ENCODE measurements at regions not wholly inside any gene's neighbourhood (a gene's known extent, or its start where the extent isn't known, plus 50 kb on each side); places are given as distances from the start of the nearest gene placed in this dataset.

GRCh38 chr2:166592750-166593149 lies 98.7 kb upstream of the SCN7A start:
- no peak overlapping the region for H3K4me3 Mint-ChIP-seq
- H3K9me3 Mint-ChIP-seq (ENCODE audit: low read depth), result peaks cover 10% of the 10 kb centered on the region
- H3K27ac Mint-ChIP-seq, result no peak overlapping the region
- H3K4me1 Mint-ChIP-seq (ENCODE audit: low read depth), result no peaks in the 10 kb centered on the region
- no peaks in the 10 kb centered on the region for H3K27me3 Mint-ChIP-seq
- H3K36me3 Mint-ChIP-seq, result no peaks in the 10 kb centered on the region

DNA sequence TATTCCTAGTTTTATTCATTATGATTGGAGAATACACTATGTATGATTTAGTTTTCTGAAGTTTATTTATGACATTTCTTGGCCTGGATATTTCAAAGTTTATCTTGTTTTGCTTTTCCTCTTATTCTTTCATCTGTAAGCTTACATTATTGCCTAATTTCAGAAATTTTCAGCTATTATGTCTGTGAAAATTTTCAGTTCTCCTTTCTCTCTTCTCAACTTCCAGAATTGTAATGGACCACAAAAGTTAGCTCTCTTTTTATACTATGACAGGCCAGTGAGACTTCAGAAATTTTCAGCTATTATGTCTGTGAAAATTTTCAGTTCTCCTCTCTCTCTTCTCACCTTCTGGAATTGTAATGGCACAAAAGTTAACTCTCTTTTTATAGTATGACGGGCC lies 97.2 kb upstream of the SCN7A start:
- Mint-ChIP-seq H3K4me3 (no peak overlapping the region), H3K27ac (no peak overlapping the region), H3K9me3 (ENCODE audit: low read depth) (no peaks in the 10 kb centered on the region), H3K36me3 (no peaks in the 10 kb centered on the region), H3K4me1 (ENCODE audit: low read depth) (no peaks in the 10 kb centered on the region), H3K27me3 (no peaks in the 10 kb centered on the region)

GRCh38 chr2:166573391-166573790 lies 79.3 kb upstream of the SCN7A start:
- H3K27me3 Mint-ChIP-seq, result peaks cover 2% of the 10 kb centered on the region
- no peaks in the 10 kb centered on the region for H3K36me3 Mint-ChIP-seq
- H3K9me3 Mint-ChIP-seq (ENCODE audit: low read depth), result no peaks in the 10 kb centered on the region
- H3K4me3 Mint-ChIP-seq, result no peak overlapping the region
- no peaks in the 10 kb centered on the region for H3K4me1 Mint-ChIP-seq (ENCODE audit: low read depth)
- no peak overlapping the region for H3K27ac Mint-ChIP-seq

GRCh38 chr2:166572937-166573336 lies 78.9 kb upstream of the SCN7A start:
- no peaks in the 10 kb centered on the region for H3K9me3 Mint-ChIP-seq (ENCODE audit: low read depth)
- H3K27me3 Mint-ChIP-seq, result peaks cover 2% of the 10 kb centered on the region

DNA sequence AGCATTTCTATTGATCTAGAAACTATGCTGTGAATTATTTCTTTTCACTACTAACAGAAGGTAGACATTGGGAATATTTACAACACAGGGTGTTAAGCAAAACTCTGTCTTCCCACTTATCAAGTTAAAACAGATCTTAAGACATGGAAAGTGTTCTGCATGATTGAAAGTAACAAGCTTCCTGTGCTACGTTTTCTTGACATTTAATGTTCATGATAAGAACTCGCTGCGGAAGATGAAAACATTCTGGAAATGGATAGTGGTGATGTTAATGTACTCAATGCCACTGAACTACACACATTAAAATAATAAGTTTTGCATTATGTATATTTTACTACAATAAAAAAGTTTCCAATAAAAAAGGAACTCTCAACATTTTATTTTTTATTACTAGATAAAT lies 74.4 kb upstream of the SCN7A start:
- Mint-ChIP-seq H3K27me3 (peaks cover 4% of the 10 kb centered on the region), H3K36me3 (no peaks in the 10 kb centered on the region)

More at GRCh38 chr2:166572937-166573336, 78.9 kb upstream of the SCN7A start:
- Mint-ChIP-seq H3K27ac (no peak overlapping the region), H3K36me3 (no peaks in the 10 kb centered on the region), H3K4me3 (no peak overlapping the region), H3K4me1 (ENCODE audit: low read depth) (no peaks in the 10 kb centered on the region)

GRCh38 chr2:166565501-166565900 lies 71.5 kb upstream of the SCN7A start:
- H3K4me3 Mint-ChIP-seq, result no peak overlapping the region
- H3K27me3 Mint-ChIP-seq, result peaks cover 4% of the 10 kb centered on the region
- H3K9me3 Mint-ChIP-seq (ENCODE audit: low read depth), result no peaks in the 10 kb centered on the region
- no peaks in the 10 kb centered on the region for H3K36me3 Mint-ChIP-seq
- no peaks in the 10 kb centered on the region for H3K4me1 Mint-ChIP-seq (ENCODE audit: low read depth)
- no peak overlapping the region for H3K27ac Mint-ChIP-seq

More for the DNA sequence above, 74.4 kb upstream of the SCN7A start:
- no peak overlapping the region for H3K27ac Mint-ChIP-seq
- H3K9me3 Mint-ChIP-seq (ENCODE audit: low read depth), result no peaks in the 10 kb centered on the region
- H3K4me3 Mint-ChIP-seq, result no peak overlapping the region
- no peaks in the 10 kb centered on the region for H3K4me1 Mint-ChIP-seq (ENCODE audit: low read depth)

DNA sequence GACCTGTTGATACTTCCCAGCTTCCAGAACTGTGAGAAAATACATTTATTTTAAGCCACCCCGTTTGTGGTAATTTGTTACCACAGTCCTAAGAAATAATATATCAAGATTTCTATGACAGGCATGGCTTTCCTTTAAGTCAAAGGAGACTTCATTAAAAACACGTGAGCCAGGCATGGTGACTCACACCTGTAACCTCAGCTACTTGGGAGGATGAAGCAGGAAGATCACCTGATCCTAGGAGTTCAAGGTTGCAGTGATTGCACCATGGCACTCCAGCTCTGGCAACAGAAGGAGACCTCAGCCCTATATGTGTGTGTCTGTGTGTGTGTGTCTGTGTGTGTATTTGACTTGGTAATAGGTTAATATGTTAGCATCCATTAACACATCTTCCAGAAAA lies 69.8 kb upstream of the SCN7A start:
- no peaks in the 10 kb centered on the region for H3K4me1 Mint-ChIP-seq (ENCODE audit: low read depth)
- H3K27ac Mint-ChIP-seq, result no peak overlapping the region
- no peak overlapping the region for H3K4me3 Mint-ChIP-seq

DNA sequence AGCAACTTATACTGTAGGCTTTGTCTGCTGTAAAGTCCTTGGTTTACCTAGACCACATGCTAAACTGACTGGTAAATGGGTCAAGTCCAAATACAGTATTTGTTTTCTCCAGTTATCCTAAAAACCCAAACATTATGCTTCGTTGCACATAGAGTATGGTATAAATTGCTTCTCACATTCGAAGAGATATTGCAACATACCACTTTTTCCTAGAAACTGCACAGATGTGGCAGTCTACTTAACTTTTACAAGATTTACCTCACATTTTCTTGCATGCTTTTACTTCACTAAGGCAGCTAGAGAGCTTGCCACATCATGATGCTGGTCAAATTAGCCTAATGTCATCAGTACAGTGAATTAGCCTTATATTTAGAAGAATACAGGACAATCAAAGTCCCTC lies 66.0 kb upstream of the SCN7A start:
- no peak overlapping the region for H3K27ac Mint-ChIP-seq
- H3K36me3 Mint-ChIP-seq, result no peaks in the 10 kb centered on the region
- H3K27me3 Mint-ChIP-seq, result peaks cover 4% of the 10 kb centered on the region
- H3K4me3 Mint-ChIP-seq, result no peak overlapping the region
- H3K4me1 Mint-ChIP-seq (ENCODE audit: low read depth), result no peaks in the 10 kb centered on the region
- no peaks in the 10 kb centered on the region for H3K9me3 Mint-ChIP-seq (ENCODE audit: low read depth)

More for the DNA sequence above, 69.8 kb upstream of the SCN7A start:
- peaks cover 6% of the 10 kb centered on the region for H3K27me3 Mint-ChIP-seq
- no peaks in the 10 kb centered on the region for H3K9me3 Mint-ChIP-seq (ENCODE audit: low read depth)
- no peaks in the 10 kb centered on the region for H3K36me3 Mint-ChIP-seq

- H3K4me3 Mint-ChIP-seq, result no peak overlapping the region
- no peaks in the 10 kb centered on the region for H3K4me1 Mint-ChIP-seq (ENCODE audit: low read depth)
- no peaks in the 10 kb centered on the region for H3K27me3 Mint-ChIP-seq
- no peaks in the 10 kb centered on the region for H3K36me3 Mint-ChIP-seq
- no peaks in the 10 kb centered on the region for H3K9me3 Mint-ChIP-seq (ENCODE audit: low read depth)
- no peak overlapping the region for H3K27ac Mint-ChIP-seq
These were observed 56.9 kb upstream of the SCN7A start for GRCh38 chr2:166550923-166551322.

GRCh38 chr2:166545473-166545872 lies 51.4 kb upstream of the SCN7A start:
- H3K27me3 Mint-ChIP-seq, result no peaks in the 10 kb centered on the region
- no peaks in the 10 kb centered on the region for H3K36me3 Mint-ChIP-seq

More at GRCh38 chr2:166545473-166545872, 51.4 kb upstream of the SCN7A start:
- Mint-ChIP-seq H3K4me1 (ENCODE audit: low read depth) (no peaks in the 10 kb centered on the region), H3K9me3 (ENCODE audit: low read depth) (no peaks in the 10 kb centered on the region), H3K27ac (no peak overlapping the region), H3K4me3 (no peak overlapping the region)
